ENCODE measurements at regions not wholly inside any gene's neighbourhood (a gene's known extent, or its start where the extent isn't known, plus 50 kb on each side); places are given as distances from the start of the nearest gene placed in this dataset.
A peak's percentile ranks its signal among the peaks of the same experiment; 100 is the strongest.

DNA sequence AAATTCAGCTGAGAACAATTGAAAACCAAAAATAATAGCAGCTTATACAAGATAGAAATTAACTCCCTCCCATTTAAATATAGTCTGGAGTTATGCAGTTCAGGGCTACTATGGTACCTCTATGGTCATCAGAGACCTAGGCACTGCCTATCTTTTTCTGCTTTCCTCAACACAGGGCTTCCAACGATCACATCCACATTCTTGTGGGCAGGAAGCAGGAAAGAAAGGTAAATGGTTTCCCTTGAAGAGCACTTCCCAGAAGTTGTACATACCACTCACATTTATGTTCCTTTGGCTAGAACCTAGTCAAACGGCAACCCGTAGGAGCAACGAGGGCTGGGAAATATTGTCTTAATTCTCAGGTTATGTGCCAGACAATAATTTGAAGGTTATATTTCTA is 197.7 kb upstream of the PRICKLE2 start:
- no peak overlapping the region for H3K27ac ChIP-seq
- ATAC-seq (peak; percentile 54), DNase-seq (no peak)
- no peak for TF ChIP-seq CTCF (IDR thresholded peaks at IDR 0.05)
- intact Hi-C loops (cut with DNase I), result no loop called here
- no peak overlapping the region for H3K4me3 ChIP-seq
- no peaks in the 10 kb centered on the region for H3K36me3 ChIP-seq
- H3K27me3 ChIP-seq, result no peaks in the 10 kb centered on the region
- H3K4me1 ChIP-seq, result no peaks in the 10 kb centered on the region
- no peaks in the 10 kb centered on the region for H3K9me3 ChIP-seq

GRCh38 chr3:64422192-64422591 is 196.9 kb upstream of the PRICKLE2 start:
- Histone ChIP-seq H3K9me3 (no peaks in the 10 kb centered on the region), H3K27me3 (no peaks in the 10 kb centered on the region), H3K4me3 (no peak overlapping the region), H3K4me1 (no peaks in the 10 kb centered on the region), H3K36me3 (no peaks in the 10 kb centered on the region), H3K27ac (no peak overlapping the region)
- DNase-seq (no peak), ATAC-seq (no peak)
- TF ChIP-seq CTCF (IDR thresholded peaks at IDR 0.05), result no peak
- intact Hi-C loops (cut with DNase I), result no loop called here

DNA sequence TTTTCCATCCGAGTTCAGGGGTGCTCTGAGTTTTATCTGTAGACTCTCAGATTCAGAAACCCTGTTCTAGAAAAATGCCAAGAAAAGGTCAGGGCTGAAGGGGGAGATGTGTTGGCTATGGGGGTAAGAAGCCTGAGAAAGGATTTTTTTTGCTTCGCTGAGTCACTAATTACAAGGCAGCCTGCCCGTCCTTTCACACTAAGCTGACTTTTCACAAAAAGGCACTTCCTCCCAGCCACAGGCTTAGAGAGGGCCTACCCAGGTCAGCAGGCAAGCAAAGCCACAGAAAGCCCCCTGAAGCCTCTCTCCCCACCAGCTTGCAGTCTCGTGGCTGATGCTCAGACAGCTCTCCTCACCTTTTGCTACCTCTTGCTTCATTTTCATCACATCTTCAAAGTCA is 192.6 kb upstream of the PRICKLE2 start:
- no peak for DNase-seq
- Histone ChIP-seq H3K4me3 (no peak overlapping the region), H3K27ac (no peak overlapping the region), H3K4me1 (no peaks in the 10 kb centered on the region), H3K36me3 (no peaks in the 10 kb centered on the region), H3K9me3 (no peaks in the 10 kb centered on the region), H3K27me3 (no peaks in the 10 kb centered on the region)
- no peak for ATAC-seq
- TF ChIP-seq CTCF (IDR thresholded peaks at IDR 0.05), result no peak
- intact Hi-C loops (cut with DNase I), result no loop called here

DNA sequence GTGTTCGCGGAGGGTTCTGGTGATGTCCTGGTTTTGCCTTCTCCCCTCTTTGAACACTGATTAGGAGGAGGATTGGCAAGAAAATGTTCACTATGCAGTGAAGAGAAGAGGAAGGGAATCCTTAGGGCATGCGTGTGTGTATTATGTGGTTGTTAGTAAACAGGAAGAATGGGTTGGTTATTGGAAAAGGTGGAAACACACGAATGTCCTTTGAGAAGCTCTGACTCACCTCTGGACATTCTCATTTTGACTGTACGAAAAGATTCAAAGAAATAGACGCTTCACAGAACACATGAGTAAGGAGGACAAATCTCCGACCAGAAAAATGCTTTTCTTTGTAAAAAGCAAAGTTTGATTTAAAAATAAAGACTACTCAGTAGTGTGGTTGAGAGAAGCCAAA is 188.8 kb upstream of the PRICKLE2 start:
- TF ChIP-seq CTCF (IDR thresholded peaks at IDR 0.05), result no peak
- no peak overlapping the region for H3K27ac ChIP-seq

DNA sequence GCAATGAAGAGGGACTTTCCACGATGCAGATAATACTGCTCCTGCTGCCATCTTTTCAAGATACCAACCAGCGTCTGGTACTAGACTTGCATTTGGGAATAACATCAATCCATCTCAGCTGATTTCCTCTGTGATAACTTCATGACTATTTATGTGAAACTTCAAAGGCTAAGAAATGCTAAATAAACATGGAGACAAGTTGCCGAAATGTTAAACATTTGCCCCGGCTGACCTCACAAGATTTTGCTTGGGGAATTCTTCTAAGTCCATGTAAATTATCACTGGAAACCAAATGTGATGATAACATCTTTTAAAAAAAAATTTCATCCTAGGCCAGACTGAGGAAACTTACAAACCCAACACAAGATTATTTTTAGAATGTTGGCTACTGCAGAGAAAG is 185.8 kb upstream of the PRICKLE2 start:
- Histone ChIP-seq H3K27me3 (no peaks in the 10 kb centered on the region), H3K9me3 (no peaks in the 10 kb centered on the region), H3K4me1 (no peaks in the 10 kb centered on the region), H3K27ac (no peak overlapping the region), H3K36me3 (no peaks in the 10 kb centered on the region), H3K4me3 (no peak overlapping the region)
- ATAC-seq, result no peak
- DNase-seq, result no peak
- intact Hi-C loops (cut with DNase I), result no loop called here
- TF ChIP-seq CTCF (IDR thresholded peaks at IDR 0.05), result no peak

More for the DNA sequence above, 188.8 kb upstream of the PRICKLE2 start:
- intact Hi-C loops (cut with DNase I), result no loop called here
- H3K9me3 ChIP-seq, result no peaks in the 10 kb centered on the region
- ATAC-seq (no peak), DNase-seq (no peak)
- H3K36me3 ChIP-seq, result no peaks in the 10 kb centered on the region
- H3K4me1 ChIP-seq, result no peaks in the 10 kb centered on the region
- no peak overlapping the region for H3K4me3 ChIP-seq
- H3K27me3 ChIP-seq, result no peaks in the 10 kb centered on the region

DNA sequence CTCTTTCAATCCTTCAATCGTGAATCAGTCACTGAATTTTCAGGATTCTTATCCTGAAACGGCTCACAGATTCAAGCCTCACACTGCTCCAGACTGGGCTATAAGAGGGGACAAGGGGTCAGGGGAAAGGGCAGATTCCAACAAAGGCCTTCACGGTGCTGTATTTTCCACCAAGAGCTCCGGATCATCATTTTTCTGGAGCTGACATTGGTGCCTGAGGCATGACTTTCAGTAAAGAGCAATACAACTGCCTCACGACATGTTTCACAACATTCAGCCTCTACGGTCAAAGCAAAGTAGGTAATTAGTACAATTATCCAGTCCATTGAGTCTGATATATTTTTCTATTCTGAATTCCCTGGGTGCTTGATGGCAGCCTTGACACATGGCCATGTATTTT is 185.0 kb upstream of the PRICKLE2 start:
- ATAC-seq, result no peak
- no peaks in the 10 kb centered on the region for H3K36me3 ChIP-seq
- H3K9me3 ChIP-seq, result no peaks in the 10 kb centered on the region
- H3K27me3 ChIP-seq, result no peaks in the 10 kb centered on the region
- DNase-seq, result no peak
- H3K4me1 ChIP-seq, result no peaks in the 10 kb centered on the region
- no peak overlapping the region for H3K27ac ChIP-seq
- H3K4me3 ChIP-seq, result no peak overlapping the region
- intact Hi-C loops (cut with DNase I), result no loop called here
- no peak for TF ChIP-seq CTCF (IDR thresholded peaks at IDR 0.05)
